Erythroblast (primary cell): ENCODE measurements at regions not wholly inside any gene's neighbourhood (a gene's known extent, or its start where the extent isn't known, plus 50 kb on each side); places are given as distances from the start of the nearest gene placed in this dataset.

Experiments
- GATA1 ChIP-seq: IDR thresholded peaks from 2 replicates; pipeline ENCODE4 v1.6.1; 2011; ENCODE audit warnings: low read depth, mild to moderate bottlenecking, control low read depth, low read length, moderate library complexity
- POLR2A ChIP-seq: IDR thresholded peaks from 2 replicates; pipeline ENCODE4 v1.6.1; 2011; ENCODE audit warnings: mild to moderate bottlenecking, low read length

GRCh38 chr12:128138125-128138524, 128.8 kb upstream of the TMEM132C start:
- TF ChIP-seq POLR2A (no peak), GATA1 (no peak)
